NAMALWA (cell line): ENCODE measurements at regions not wholly inside any gene's neighbourhood (a gene's known extent, or its start where the extent isn't known, plus 50 kb on each side); places are given as distances from the start of the nearest gene placed in this dataset.
"Not testable (repeated sequence)": the region's sequence is repeated elsewhere in the genome, so short reads cannot be mapped to it uniquely, and the experiment has no call there.

Source experiments
- DNase-seq: peaks from one replicate; pipeline ENCODE4 v3.0.0-alpha.2; 2015; ENCODE audit warnings: low spot score

GRCh38 chr21:30104241-30104640, 62.4 kb downstream of the CLDN17 start:
- DNase-seq = no peak

- DNase-seq = no peak
Measured at GRCh38 chr21:30102871-30103270, 63.7 kb downstream of the CLDN17 start.

- no peak for DNase-seq
Measured at GRCh38 chr21:30101967-30102366, 64.6 kb downstream of the CLDN17 start.

- DNase-seq = no peak
Measured at GRCh38 chr21:30097791-30098190, 68.8 kb downstream of the CLDN17 start.

- DNase-seq = no peak
Measured at GRCh38 chr21:30083225-30083945, 83.2 kb downstream of the CLDN17 start.

- no peak for DNase-seq
Measured at GRCh38 chr21:30081506-30081905, 85.1 kb downstream of the CLDN17 start.

GRCh38 chr21:30072496-30072895, 94.1 kb downstream of the CLDN17 start:
- DNase-seq = peak; percentile 37

GRCh38 chr21:30058928-30059327, 107.7 kb downstream of the CLDN17 start:
- DNase-seq = no peak

GRCh38 chr21:30057108-30057507, 109.5 kb downstream of the CLDN17 start:
- no peak for DNase-seq

- no peak for DNase-seq
Measured at GRCh38 chr21:30048570-30048969, 108.8 kb upstream of the GRIK1 start.

GRCh38 chr21:30044447-30045064, 104.8 kb upstream of the GRIK1 start:
- DNase-seq = peak; percentile 37

GRCh38 chr21:30042443-30042842, 102.6 kb upstream of the GRIK1 start:
- no peak for DNase-seq

- DNase-seq = no peak
Measured at GRCh38 chr21:30033441-30033840, 93.6 kb upstream of the GRIK1 start.

- DNase-seq = no peak
Measured at GRCh38 chr21:30030416-30030815, 90.6 kb upstream of the GRIK1 start.

- DNase-seq = no peak
Measured at GRCh38 chr21:30028537-30028936, 88.7 kb upstream of the GRIK1 start.

- no peak for DNase-seq
Measured at GRCh38 chr21:30027986-30028385, 88.2 kb upstream of the GRIK1 start.

- DNase-seq = not testable (repeated sequence)
Measured at GRCh38 chr21:30023056-30023455, 83.3 kb upstream of the GRIK1 start.

- no peak for DNase-seq
Measured at GRCh38 chr21:30014886-30015285, 75.1 kb upstream of the GRIK1 start.

GRCh38 chr21:29991624-29992023, 51.8 kb upstream of the GRIK1 start:
- DNase-seq = no peak

- no peak for DNase-seq
Measured at GRCh38 chr21:29989634-29990234, 49.9 kb upstream of the GRIK1 start.
